ENCODE measurements at regions not wholly inside any gene's neighbourhood (a gene's known extent, or its start where the extent isn't known, plus 50 kb on each side); places are given as distances from the start of the nearest gene placed in this dataset.

DNA sequence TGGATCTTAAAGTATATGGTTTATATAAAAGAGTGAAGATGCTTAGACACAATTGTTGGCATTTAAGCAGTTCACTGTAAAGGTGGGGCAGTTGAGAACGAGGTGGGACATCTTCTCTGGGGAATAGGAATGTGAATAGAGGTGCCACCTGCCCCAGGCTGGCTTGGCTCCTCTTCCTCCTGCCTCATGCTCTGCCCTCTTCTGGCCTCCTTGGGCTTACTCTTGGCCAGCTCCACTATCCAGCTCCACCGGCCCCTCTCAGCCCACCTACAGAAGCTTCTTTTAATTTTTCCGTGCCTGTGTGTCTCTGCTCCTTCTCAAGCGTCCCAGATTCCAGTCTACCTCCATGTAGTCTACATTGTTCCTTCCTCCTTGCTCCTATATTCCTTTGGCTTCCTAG, 122.1 kb downstream of the NUF2 start:
- no peak overlapping the region for H3K4me3 ChIP-seq
- TF ChIP-seq POLR2AphosphoS5 (IDR thresholded peaks at IDR 0.05; ENCODE audit: insufficient read depth in 1 of 2, low read depth in 1 of 2) (no peak), POLR2A (IDR thresholded peaks at IDR 0.05) (no peak)
- H3K36me3 ChIP-seq: no peaks in the 10 kb centered on the region
- DNase-seq (ENCODE audit: extremely low spot score in 2 of 2): no peak
- intact Hi-C loops (cut with DNase I): no loop called here
- no peaks in the 10 kb centered on the region for H3K9me3 ChIP-seq
- H3K4me1 ChIP-seq: no peaks in the 10 kb centered on the region
- no peak overlapping the region for H3K27ac ChIP-seq
- no peaks in the 10 kb centered on the region for H3K27me3 ChIP-seq

- Histone ChIP-seq H3K27ac (no peak overlapping the region), H3K36me3 (no peaks in the 10 kb centered on the region), H3K4me3 (no peak overlapping the region), H3K27me3 (no peaks in the 10 kb centered on the region), H3K9me3 (no peaks in the 10 kb centered on the region), H3K4me1 (no peaks in the 10 kb centered on the region)
- TF ChIP-seq POLR2AphosphoS5 (IDR thresholded peaks at IDR 0.05; ENCODE audit: insufficient read depth in 1 of 2, low read depth in 1 of 2) (no peak), POLR2A (IDR thresholded peaks at IDR 0.05) (no peak)
- TF ChIP-seq, protein P1, sequence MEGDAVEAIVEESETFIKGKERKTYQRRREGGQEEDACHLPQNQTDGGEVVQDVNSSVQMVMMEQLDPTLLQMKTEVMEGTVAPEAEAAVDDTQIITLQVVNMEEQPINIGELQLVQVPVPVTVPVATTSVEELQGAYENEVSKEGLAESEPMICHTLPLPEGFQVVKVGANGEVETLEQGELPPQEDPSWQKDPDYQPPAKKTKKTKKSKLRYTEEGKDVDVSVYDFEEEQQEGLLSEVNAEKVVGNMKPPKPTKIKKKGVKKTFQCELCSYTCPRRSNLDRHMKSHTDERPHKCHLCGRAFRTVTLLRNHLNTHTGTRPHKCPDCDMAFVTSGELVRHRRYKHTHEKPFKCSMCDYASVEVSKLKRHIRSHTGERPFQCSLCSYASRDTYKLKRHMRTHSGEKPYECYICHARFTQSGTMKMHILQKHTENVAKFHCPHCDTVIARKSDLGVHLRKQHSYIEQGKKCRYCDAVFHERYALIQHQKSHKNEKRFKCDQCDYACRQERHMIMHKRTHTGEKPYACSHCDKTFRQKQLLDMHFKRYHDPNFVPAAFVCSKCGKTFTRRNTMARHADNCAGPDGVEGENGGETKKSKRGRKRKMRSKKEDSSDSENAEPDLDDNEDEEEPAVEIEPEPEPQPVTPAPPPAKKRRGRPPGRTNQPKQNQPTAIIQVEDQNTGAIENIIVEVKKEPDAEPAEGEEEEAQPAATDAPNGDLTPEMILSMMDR (IDR thresholded peaks at IDR 0.05): no peak
- intact Hi-C loops (cut with DNase I): no loop called here
- no peak for DNase-seq (ENCODE audit: extremely low spot score in 2 of 2)
Measured at GRCh38 chr1:163444665-163445064, 122.9 kb downstream of the NUF2 start.

GRCh38 chr1:163450986-163451385, 129.2 kb downstream of the NUF2 start:
- no peaks in the 10 kb centered on the region for H3K9me3 ChIP-seq
- intact Hi-C loops (cut with DNase I): no loop called here
- H3K27me3 ChIP-seq: no peaks in the 10 kb centered on the region
- DNase-seq (ENCODE audit: extremely low spot score in 2 of 2): no peak
- TF ChIP-seq POLR2A (IDR thresholded peaks at IDR 0.05) (no peak), POLR2AphosphoS5 (IDR thresholded peaks at IDR 0.05; ENCODE audit: insufficient read depth in 1 of 2, low read depth in 1 of 2) (no peak)
- TF ChIP-seq, protein P1 (IDR thresholded peaks at IDR 0.05): no peak
- H3K27ac ChIP-seq: no peak overlapping the region
- H3K36me3 ChIP-seq: no peaks in the 10 kb centered on the region
- no peak overlapping the region for H3K4me3 ChIP-seq
- H3K4me1 ChIP-seq: no peaks in the 10 kb centered on the region

- TF ChIP-seq POLR2AphosphoS5 (IDR thresholded peaks at IDR 0.05; ENCODE audit: insufficient read depth in 1 of 2, low read depth in 1 of 2) (no peak), POLR2A (IDR thresholded peaks at IDR 0.05) (no peak)
- TF ChIP-seq, protein P1 (IDR thresholded peaks at IDR 0.05): no peak
- H3K4me1 ChIP-seq: no peaks in the 10 kb centered on the region
- H3K36me3 ChIP-seq: no peaks in the 10 kb centered on the region
- H3K27me3 ChIP-seq: no peaks in the 10 kb centered on the region
- no peaks in the 10 kb centered on the region for H3K9me3 ChIP-seq
- H3K4me3 ChIP-seq: no peak overlapping the region
- intact Hi-C loops (cut with DNase I): no loop called here
- H3K27ac ChIP-seq: no peak overlapping the region
- no peak for DNase-seq (ENCODE audit: extremely low spot score in 2 of 2)
Measured at GRCh38 chr1:163459539-163459938, 137.8 kb downstream of the NUF2 start.

DNA sequence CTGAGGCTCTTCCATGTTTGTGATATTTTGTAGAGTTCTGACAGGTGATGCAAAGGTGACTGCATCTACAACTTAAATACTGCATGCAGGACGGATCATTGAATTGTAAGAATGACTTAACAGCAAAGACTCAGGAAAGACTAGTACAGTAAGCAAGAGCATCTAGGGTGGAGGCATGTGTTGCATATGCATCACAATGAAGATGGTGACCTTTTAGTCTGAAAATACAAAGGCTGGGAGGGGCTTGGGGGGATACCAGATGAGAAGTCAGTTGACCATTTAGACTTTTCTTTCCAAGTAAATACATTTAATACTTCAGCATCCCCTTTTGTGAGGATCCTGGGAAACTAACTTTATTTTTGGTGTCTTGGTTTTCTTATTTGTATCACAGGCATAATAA, 145.5 kb downstream of the NUF2 start:
- Histone ChIP-seq H3K27me3 (no peaks in the 10 kb centered on the region), H3K4me3 (no peak overlapping the region), H3K9me3 (no peaks in the 10 kb centered on the region), H3K27ac (no peak overlapping the region), H3K36me3 (no peaks in the 10 kb centered on the region), H3K4me1 (no peaks in the 10 kb centered on the region)
- DNase-seq (ENCODE audit: extremely low spot score in 2 of 2): no peak
- TF ChIP-seq POLR2A (IDR thresholded peaks at IDR 0.05) (no peak), POLR2AphosphoS5 (IDR thresholded peaks at IDR 0.05; ENCODE audit: insufficient read depth in 1 of 2, low read depth in 1 of 2) (no peak)
- intact Hi-C loops (cut with DNase I): no loop called here

DNA sequence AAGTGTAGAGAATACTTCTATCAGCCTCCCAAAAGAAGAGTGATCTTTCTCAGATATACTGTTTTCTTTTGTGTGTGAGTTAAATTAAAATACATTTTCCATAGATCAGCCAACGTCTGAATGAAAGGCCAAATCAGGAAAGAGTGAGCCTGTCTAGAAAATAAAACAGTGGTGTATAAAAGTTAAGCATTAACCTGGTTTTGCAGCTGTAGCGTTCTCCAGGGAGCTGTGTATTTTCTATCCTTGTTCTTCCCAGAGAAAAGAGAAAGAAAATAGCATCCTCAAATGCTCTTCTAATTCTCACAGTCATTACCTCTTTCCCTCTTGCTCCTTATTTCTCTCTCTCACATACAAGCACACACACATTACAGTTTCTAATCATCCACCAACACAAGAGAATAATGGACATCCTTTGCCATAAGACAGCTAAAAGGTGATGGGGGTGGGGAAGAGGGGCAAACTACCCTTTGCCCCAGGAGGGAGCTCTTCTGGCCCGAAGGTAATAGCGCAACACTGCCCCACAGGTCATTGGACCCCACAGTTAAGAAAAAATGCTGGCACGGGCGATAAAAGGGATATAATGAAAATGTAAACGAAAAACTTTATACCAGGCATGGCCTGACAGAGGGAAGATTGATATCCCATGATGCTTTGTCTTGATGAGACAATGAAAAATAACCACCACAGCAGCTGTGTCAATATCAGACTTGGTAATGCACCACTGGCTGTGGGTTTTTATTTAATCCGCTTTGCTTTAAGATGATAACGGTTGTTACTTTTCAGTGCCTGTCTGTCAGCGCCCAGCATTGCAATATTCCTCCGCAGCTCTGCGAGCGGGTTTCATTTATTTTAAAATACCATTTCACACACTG, 150.3 kb downstream of the NUF2 start:
- Histone ChIP-seq H3K4me1 (no peaks in the 10 kb centered on the region), H3K36me3 (no peaks in the 10 kb centered on the region), H3K27me3 (no peaks in the 10 kb centered on the region), H3K4me3 (no peak overlapping the region), H3K27ac (no peak overlapping the region), H3K9me3 (no peaks in the 10 kb centered on the region)
- DNase-seq (ENCODE audit: extremely low spot score in 2 of 2): no peak
- TF ChIP-seq, protein P1 (IDR thresholded peaks at IDR 0.05): no peak
- no peak for TF ChIP-seq POLR2AphosphoS5 (IDR thresholded peaks at IDR 0.05; ENCODE audit: insufficient read depth in 1 of 2, low read depth in 1 of 2)
- no peak for TF ChIP-seq POLR2A (IDR thresholded peaks at IDR 0.05)
- intact Hi-C loops (cut with DNase I): no loop called here
